Mesenchymal stem cell (in vitro differentiated cells and primary cell): ENCODE measurements at regions not wholly inside any gene's neighbourhood (a gene's known extent, or its start where the extent isn't known, plus 50 kb on each side); places are given as distances from the start of the nearest gene placed in this dataset.

Source experiments
- DNase-seq: peaks from one replicate; pipeline ENCODE4 v3.0.0-alpha.2; 2013
- H2AFZ ChIP-seq: one replicate; pipeline ENCODE4 v1.6.1; 2013; ENCODE audit warnings: low read depth, mild to moderate bottlenecking, control low read depth, inconsistent platforms, low read length, moderate library complexity
- H2AK5ac ChIP-seq: 2 replicates; pipeline ENCODE4 v1.6.1; 2013; ENCODE audit warnings: low read length, moderate library complexity, mild to moderate bottlenecking, inconsistent platforms; ENCODE audit not compliant: severe bottlenecking
- H2BK120ac ChIP-seq: one replicate; pipeline ENCODE4 v1.6.1; 2013; ENCODE audit warnings: low read depth, mild to moderate bottlenecking, inconsistent platforms, low read length, moderate library complexity
- H2BK12ac ChIP-seq, 2 experiments: one replicate each; pipeline ENCODE4 v1.6.1; 2013; ENCODE audit warnings: inconsistent platforms in 2 of 2, low read length in 2 of 2, mild to moderate bottlenecking in 2 of 2, moderate library complexity in 2 of 2, control low read depth in 1 of 2
- H2BK15ac ChIP-seq: one replicate; pipeline ENCODE4 v1.6.1; 2013; ENCODE audit warnings: mild to moderate bottlenecking, low read depth, inconsistent platforms; ENCODE audit not compliant: poor library complexity, severe bottlenecking
- H2BK5ac ChIP-seq: 2 replicates; pipeline ENCODE4 v1.6.1; 2013; ENCODE audit warnings: low read depth, mild to moderate bottlenecking, low read length, control low read depth, inconsistent platforms; ENCODE audit not compliant: poor library complexity, severe bottlenecking
- H3K14ac ChIP-seq, 2 experiments: one replicate each; pipeline ENCODE4 v1.6.1; 2013; ENCODE audit warnings: inconsistent platforms in 2 of 2, low read length in 2 of 2, control low read depth in 1 of 2, mild to moderate bottlenecking in 1 of 2, moderate library complexity in 1 of 2
- H3K18ac ChIP-seq, 2 experiments: one replicate each; pipeline ENCODE4 v1.6.1; 2013; ENCODE audit warnings: inconsistent platforms in 2 of 2, low read length in 2 of 2, control low read depth in 1 of 2, low read depth in 1 of 2, mild to moderate bottlenecking in 1 of 2
- H3K23ac ChIP-seq, 2 experiments: one replicate each; pipeline ENCODE4 v1.6.1; 2013; ENCODE audit warnings: inconsistent platforms in 2 of 2, low read length in 2 of 2, mild to moderate bottlenecking in 2 of 2, moderate library complexity in 2 of 2, control low read depth in 1 of 2
- H3K27ac ChIP-seq: 2 replicates; pipeline ENCODE4 v1.5.1; 2013; ENCODE audit warnings: mild to moderate bottlenecking, moderate library complexity, low read length, control low read depth, inconsistent platforms; ENCODE audit not compliant: poor library complexity, severe bottlenecking
- H3K27me3 ChIP-seq, 2 experiments: 2 replicates each; pipeline versions ENCODE4 v1.6.1 to v1.7.0; 2013; ENCODE audit warnings: low read length in 2 of 2, mild to moderate bottlenecking in 2 of 2, moderate library complexity in 2 of 2, control low read depth in 1 of 2, inconsistent platforms in 1 of 2; ENCODE audit not compliant: control insufficient read depth in 1 of 2, insufficient read depth in 1 of 2
- H3K36me3 ChIP-seq, 2 experiments: 2 replicates each; pipeline versions ENCODE4 v1.6.1 to v1.7.0; 2013; ENCODE audit warnings: low read length in 2 of 2, control low read depth in 1 of 2, inconsistent platforms in 1 of 2, low read depth in 1 of 2, mild to moderate bottlenecking in 1 of 2; ENCODE audit not compliant: insufficient read depth in 2 of 2, control insufficient read depth in 1 of 2
- H3K4ac ChIP-seq, 2 experiments: one replicate each; pipeline ENCODE4 v1.6.1; 2013; ENCODE audit warnings: inconsistent platforms in 2 of 2, low read length in 2 of 2, mild to moderate bottlenecking in 2 of 2, moderate library complexity in 2 of 2, control low read depth in 1 of 2, low read depth in 1 of 2
- H3K4me1 ChIP-seq: 2 replicates; pipeline ENCODE4 v1.6.1; 2013; ENCODE audit warnings: low read depth, low read length, control low read depth; ENCODE audit not compliant: control insufficient read depth, insufficient read depth
- H3K4me2 ChIP-seq: 2 replicates; pipeline ENCODE4 v1.6.1; 2013; ENCODE audit warnings: low read length, mild to moderate bottlenecking, inconsistent platforms; ENCODE audit not compliant: poor library complexity, severe bottlenecking
- H3K4me3 ChIP-seq, 2 experiments: 2 replicates each; pipeline versions ENCODE4 v1.5.1 to v1.7.0; 2013; ENCODE audit warnings: low read length in 2 of 2, mild to moderate bottlenecking in 2 of 2, control low read depth in 1 of 2, low read depth in 1 of 2; ENCODE audit not compliant: insufficient read depth in 1 of 2
- H3K79me1 ChIP-seq: replicated peaks from 2 replicates; pipeline ENCODE4 v1.6.1; 2013; ENCODE audit warnings: mild to moderate bottlenecking, control low read depth, low read length, inconsistent platforms; ENCODE audit not compliant: poor library complexity, severe bottlenecking
- H3K9ac ChIP-seq: 2 replicates; pipeline ENCODE4 v1.7.0; 2013; ENCODE audit warnings: mild to moderate bottlenecking, low read length, moderate library complexity
- H3K9me3 ChIP-seq: 2 replicates; pipeline ENCODE4 v1.7.0; 2013; ENCODE audit warnings: mild to moderate bottlenecking, low read length; ENCODE audit not compliant: control insufficient read depth
- H4K8ac ChIP-seq: one replicate; pipeline ENCODE4 v1.6.1; 2013; ENCODE audit warnings: inconsistent platforms, mild to moderate bottlenecking, low read length, moderate library complexity
- H4K91ac ChIP-seq: one replicate; pipeline ENCODE4 v1.6.1; 2013; ENCODE audit warnings: mild to moderate bottlenecking, low read length, inconsistent platforms
- WGBS: methylation state at CpG from one replicate; pipeline ENCODE4 v1.1.7; 2013; ENCODE audit warnings: mixed read lengths; 5-methylcytosine and 5-hydroxymethylcytosine counted together

- no peak overlapping the region for H3K4me2 ChIP-seq
- no peak overlapping the region for H2BK15ac ChIP-seq
- no peaks in the 10 kb centered on the region for H3K4me1 ChIP-seq
- H3K4ac ChIP-seq, result no peak overlapping the region
- no peak overlapping the region for H3K27ac ChIP-seq
- no peaks in the 10 kb centered on the region for H3K36me3 ChIP-seq
- no peak overlapping the region for H2BK12ac ChIP-seq
- no peak overlapping the region for H3K23ac ChIP-seq
- no peak for DNase-seq
- no peak overlapping the region for H2AK5ac ChIP-seq
- H4K91ac ChIP-seq, result no peak overlapping the region
- no peaks in the 10 kb centered on the region for H3K27me3 ChIP-seq
- H4K8ac ChIP-seq, result no peak overlapping the region
- no peak overlapping the region for H2AFZ ChIP-seq
- WGBS, result 30% methylated on average over 3 of the region's 3 CpGs
- H3K4me3 ChIP-seq, result no peak overlapping the region
- H3K18ac ChIP-seq, result no peak overlapping the region
- no peak overlapping the region for H3K9ac ChIP-seq
- no peaks in the 10 kb centered on the region for H3K79me1 ChIP-seq
- no peak overlapping the region for H2BK120ac ChIP-seq
- no peaks in the 10 kb centered on the region for H3K9me3 ChIP-seq
- H3K14ac ChIP-seq, result no peak overlapping the region
- H2BK5ac ChIP-seq, result no peak overlapping the region
Measured at GRCh38 chr5:3671337-3671736, 75.7 kb downstream of the IRX1 start.

DNA sequence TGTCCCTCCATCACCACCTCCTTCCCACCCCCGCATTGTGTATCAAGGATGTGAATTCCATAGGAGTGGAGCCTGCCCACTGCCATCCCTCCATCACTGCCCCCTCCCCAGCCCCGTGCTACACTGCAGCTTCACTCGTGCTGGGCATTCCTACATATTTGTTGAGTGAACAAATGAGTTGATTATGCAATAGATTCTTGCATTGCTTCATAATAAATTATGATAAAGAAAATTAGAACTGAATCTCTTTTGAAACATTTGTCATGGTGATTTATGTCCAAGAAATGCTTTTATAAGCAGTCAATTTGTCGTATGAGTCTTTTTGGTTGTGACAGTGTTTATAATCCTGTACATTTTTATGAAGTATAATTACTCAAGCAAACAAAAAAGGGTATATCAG lies 83.2 kb downstream of the IRX1 start:
- Histone ChIP-seq H4K8ac (no peak overlapping the region), H3K4me3 (no peak overlapping the region), H3K4me2 (no peak overlapping the region), H3K79me1 (no peaks in the 10 kb centered on the region), H2BK15ac (no peak overlapping the region), H3K14ac (no peak overlapping the region), H2BK12ac (no peak overlapping the region), H3K36me3 (no peaks in the 10 kb centered on the region), H3K4me1 (no peaks in the 10 kb centered on the region), H2AK5ac (no peak overlapping the region), H3K27ac (no peak overlapping the region), H3K4ac (no peak overlapping the region), H3K18ac (no peak overlapping the region), H4K91ac (no peak overlapping the region), H2BK120ac (no peak overlapping the region), H3K23ac (no peak overlapping the region), H3K9me3 (no peaks in the 10 kb centered on the region), H3K27me3 (no peaks in the 10 kb centered on the region), H3K9ac (no peak overlapping the region), H2BK5ac (no peak overlapping the region), H2AFZ (no peak overlapping the region)
- WGBS, result 33% methylated on average over 1 of the region's 4 CpGs
- no peak for DNase-seq

DNA sequence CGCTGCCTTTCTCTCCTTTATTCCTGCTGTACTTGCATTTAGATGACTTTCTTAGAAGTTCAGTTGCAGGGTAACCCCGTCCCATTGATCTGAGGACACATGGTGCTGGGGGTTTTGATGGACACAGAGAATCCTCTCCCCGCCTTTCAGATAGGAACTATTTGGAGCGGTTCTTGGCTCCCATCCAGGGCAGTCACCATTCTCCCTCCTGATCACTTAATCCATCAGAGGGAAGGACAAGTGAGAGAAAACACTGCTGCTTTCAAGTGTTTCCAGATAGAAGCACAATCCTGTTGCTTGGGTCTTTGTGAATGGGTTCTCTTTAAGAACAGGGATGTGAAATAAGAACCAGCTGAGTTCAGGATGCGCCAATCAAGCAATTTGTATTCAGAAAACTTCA lies 85.2 kb downstream of the IRX1 start:
- no peak overlapping the region for H3K23ac ChIP-seq
- H2BK15ac ChIP-seq, result no peak overlapping the region
- no peaks in the 10 kb centered on the region for H3K79me1 ChIP-seq
- no peak for DNase-seq
- no peak overlapping the region for H3K4me3 ChIP-seq
- no peak overlapping the region for H4K8ac ChIP-seq
- H3K18ac ChIP-seq, result no peak overlapping the region
- H3K4ac ChIP-seq, result no peak overlapping the region
- H2AK5ac ChIP-seq, result no peak overlapping the region
- WGBS, result 76% methylated on average over 3 of the region's 5 CpGs
- no peak overlapping the region for H2BK120ac ChIP-seq
- H3K4me2 ChIP-seq, result no peak overlapping the region
- no peak overlapping the region for H2AFZ ChIP-seq
- H3K4me1 ChIP-seq, result no peaks in the 10 kb centered on the region
- no peak overlapping the region for H3K27ac ChIP-seq
- H2BK12ac ChIP-seq, result no peak overlapping the region
- H4K91ac ChIP-seq, result no peak overlapping the region
- H2BK5ac ChIP-seq, result no peak overlapping the region
- H3K36me3 ChIP-seq, result no peaks in the 10 kb centered on the region
- no peak overlapping the region for H3K14ac ChIP-seq
- no peaks in the 10 kb centered on the region for H3K9me3 ChIP-seq
- no peaks in the 10 kb centered on the region for H3K27me3 ChIP-seq
- H3K9ac ChIP-seq, result no peak overlapping the region

DNA sequence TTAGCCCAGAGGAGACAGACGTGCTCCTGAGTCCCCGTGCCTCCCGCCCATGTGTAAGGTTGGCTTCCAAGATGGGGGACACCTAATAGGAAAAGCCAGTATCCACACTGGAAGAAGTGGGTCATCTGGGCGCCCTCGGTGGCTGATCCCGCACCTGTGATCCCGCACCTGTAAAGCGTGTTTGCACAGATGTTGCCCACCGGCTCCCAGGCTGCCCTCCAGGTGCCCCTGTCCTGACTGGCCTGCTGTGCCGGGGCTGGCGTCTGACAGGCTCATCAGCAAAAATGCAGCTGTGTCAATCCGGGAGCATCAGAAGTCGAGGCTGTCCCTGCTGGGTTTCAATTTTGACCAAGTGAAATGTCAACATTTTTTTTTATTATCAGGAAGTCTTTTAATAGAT lies 88.5 kb downstream of the IRX1 start:
- no peaks in the 10 kb centered on the region for H3K4me1 ChIP-seq
- no peak overlapping the region for H3K4me2 ChIP-seq
- no peak overlapping the region for H4K8ac ChIP-seq
- H3K9me3 ChIP-seq, result no peaks in the 10 kb centered on the region
- H2AFZ ChIP-seq, result no peak overlapping the region
- H3K4me3 ChIP-seq, result no peak overlapping the region
- no peak overlapping the region for H2BK15ac ChIP-seq
- no peak overlapping the region for H3K4ac ChIP-seq
- H3K18ac ChIP-seq, result no peak overlapping the region
- H3K27me3 ChIP-seq, result no peaks in the 10 kb centered on the region
- H2BK5ac ChIP-seq, result no peak overlapping the region
- H3K36me3 ChIP-seq, result no peaks in the 10 kb centered on the region
- H4K91ac ChIP-seq, result no peak overlapping the region
- H2AK5ac ChIP-seq, result no peak overlapping the region
- H3K9ac ChIP-seq, result no peak overlapping the region
- H2BK120ac ChIP-seq, result no peak overlapping the region
- no peak overlapping the region for H3K23ac ChIP-seq
- whole genome bisulfite sequencing, result 86% methylated on average over 10 of the region's 13 CpGs
- no peak for DNase-seq
- H2BK12ac ChIP-seq, result no peak overlapping the region
- H3K27ac ChIP-seq, result no peak overlapping the region
- H3K79me1 ChIP-seq, result no peaks in the 10 kb centered on the region
- no peak overlapping the region for H3K14ac ChIP-seq
